ENCODE measurements at regions not wholly inside any gene's neighbourhood (a gene's known extent, or its start where the extent isn't known, plus 50 kb on each side); places are given as distances from the start of the nearest gene placed in this dataset.

GRCh38 chr4:111573386-111573785 is 571.9 kb upstream of the FAM241A start:
- no peak for TF ChIP-seq CTCF (IDR thresholded peaks at IDR 0.05; ENCODE audit: low read depth, low read length)
- Histone ChIP-seq H3K27me3 (ENCODE audit: insufficient read depth, low read depth, severe bottlenecking) (no peaks in the 10 kb centered on the region), H3K4me3 (ENCODE audit: low read depth, low read length) (no peak overlapping the region)

GRCh38 chr4:111579767-111580166 is 565.5 kb upstream of the FAM241A start:
- no peak for TF ChIP-seq CTCF (IDR thresholded peaks at IDR 0.05; ENCODE audit: low read depth, low read length)
- no peak overlapping the region for H3K27ac ChIP-seq

More at GRCh38 chr4:111573386-111573785, 571.9 kb upstream of the FAM241A start:
- no peaks in the 10 kb centered on the region for H3K36me3 ChIP-seq
- no peak for DNase-seq
- H3K9me3 ChIP-seq (ENCODE audit: severe bottlenecking), result peaks cover 8% of the 10 kb centered on the region
- no peak overlapping the region for H3K27ac ChIP-seq

GRCh38 chr4:111595456-111595855 is 549.8 kb upstream of the FAM241A start:
- TF ChIP-seq CTCF (IDR thresholded peaks at IDR 0.05; ENCODE audit: low read depth, low read length), result no peak
- Histone ChIP-seq H3K9me3 (ENCODE audit: severe bottlenecking) (no peaks in the 10 kb centered on the region), H3K4me3 (ENCODE audit: low read depth, low read length) (no peak overlapping the region), H3K27me3 (ENCODE audit: insufficient read depth, low read depth, severe bottlenecking) (no peaks in the 10 kb centered on the region), H3K36me3 (no peaks in the 10 kb centered on the region), H3K27ac (no peak overlapping the region)
- peak; percentile 66 for DNase-seq

More at GRCh38 chr4:111579767-111580166, 565.5 kb upstream of the FAM241A start:
- Histone ChIP-seq H3K36me3 (no peaks in the 10 kb centered on the region), H3K9me3 (ENCODE audit: severe bottlenecking) (peaks cover 3% of the 10 kb centered on the region), H3K27me3 (ENCODE audit: insufficient read depth, low read depth, severe bottlenecking) (no peaks in the 10 kb centered on the region), H3K4me3 (ENCODE audit: low read depth, low read length) (no peak overlapping the region)
- DNase-seq, result no peak

- H3K4me3 ChIP-seq (ENCODE audit: low read depth, low read length), result no peak overlapping the region
- TF ChIP-seq CTCF (IDR thresholded peaks at IDR 0.05; ENCODE audit: low read depth, low read length), result no peak
- DNase-seq, result no peak
- no peaks in the 10 kb centered on the region for H3K36me3 ChIP-seq
- no peak overlapping the region for H3K27ac ChIP-seq
- H3K9me3 ChIP-seq (ENCODE audit: severe bottlenecking), result no peaks in the 10 kb centered on the region
- H3K27me3 ChIP-seq (ENCODE audit: insufficient read depth, low read depth, severe bottlenecking), result no peaks in the 10 kb centered on the region
Observed at GRCh38 chr4:111596491-111596890, 548.8 kb upstream of the FAM241A start.

GRCh38 chr4:111601671-111602070 is 543.6 kb upstream of the FAM241A start:
- Histone ChIP-seq H3K36me3 (no peaks in the 10 kb centered on the region), H3K9me3 (ENCODE audit: severe bottlenecking) (no peaks in the 10 kb centered on the region), H3K27ac (no peak overlapping the region), H3K27me3 (ENCODE audit: insufficient read depth, low read depth, severe bottlenecking) (no peaks in the 10 kb centered on the region), H3K4me3 (ENCODE audit: low read depth, low read length) (no peak overlapping the region)
- no peak for DNase-seq
- TF ChIP-seq CTCF (IDR thresholded peaks at IDR 0.05; ENCODE audit: low read depth, low read length), result no peak

- Histone ChIP-seq H3K27me3 (ENCODE audit: insufficient read depth, low read depth, severe bottlenecking) (no peaks in the 10 kb centered on the region), H3K27ac (no peak overlapping the region), H3K9me3 (ENCODE audit: severe bottlenecking) (no peaks in the 10 kb centered on the region), H3K4me3 (ENCODE audit: low read depth, low read length) (no peak overlapping the region), H3K36me3 (no peaks in the 10 kb centered on the region)
- TF ChIP-seq CTCF (IDR thresholded peaks at IDR 0.05; ENCODE audit: low read depth, low read length), result peak; percentile 20; the same call in 1 of the 2 replicates
- no peak for DNase-seq
Observed at GRCh38 chr4:111602848-111603247, 542.4 kb upstream of the FAM241A start.

Data from WERI-Rb-1 (cell line).